ENCODE measurements at regions not wholly inside any gene's neighbourhood (a gene's known extent, or its start where the extent isn't known, plus 50 kb on each side); places are given as distances from the start of the nearest gene placed in this dataset.

DNA sequence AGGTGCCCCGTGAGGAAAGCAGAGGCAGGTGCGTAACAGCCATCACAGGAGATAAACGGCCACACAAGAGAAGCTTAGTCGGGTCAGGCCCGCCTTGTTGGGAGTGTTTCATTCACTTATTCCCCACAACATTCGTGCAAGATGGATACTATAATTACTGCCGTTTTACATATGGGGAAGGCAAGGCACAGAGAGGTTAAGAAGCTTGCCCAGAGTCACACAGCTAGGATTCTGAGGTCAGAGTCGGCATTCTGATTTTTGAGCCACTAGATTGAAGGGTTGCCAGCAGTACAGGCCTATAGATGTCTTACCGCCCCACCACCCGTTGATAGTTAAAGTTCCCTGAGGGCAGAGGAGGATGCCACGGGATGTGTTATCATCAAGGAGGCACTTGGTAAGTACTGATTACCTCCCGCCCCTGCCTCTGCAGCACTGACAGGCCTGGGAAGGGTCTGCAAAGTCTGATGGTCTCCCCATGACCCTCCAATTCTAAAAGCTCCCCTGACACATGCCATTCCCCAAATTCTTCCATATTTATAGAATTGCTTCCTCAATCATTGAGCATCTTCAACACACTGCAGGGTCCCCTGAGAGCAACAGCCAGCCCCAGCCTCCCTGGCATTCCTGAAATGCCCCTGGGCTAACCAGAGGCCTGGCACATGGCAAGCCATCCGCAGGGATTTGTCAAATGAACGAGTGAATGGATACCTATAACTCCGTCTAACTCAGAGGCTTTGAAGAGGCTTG lies 74.7 kb upstream of the CLDN14 start:
- TF ChIP-seq, protein P1, sequence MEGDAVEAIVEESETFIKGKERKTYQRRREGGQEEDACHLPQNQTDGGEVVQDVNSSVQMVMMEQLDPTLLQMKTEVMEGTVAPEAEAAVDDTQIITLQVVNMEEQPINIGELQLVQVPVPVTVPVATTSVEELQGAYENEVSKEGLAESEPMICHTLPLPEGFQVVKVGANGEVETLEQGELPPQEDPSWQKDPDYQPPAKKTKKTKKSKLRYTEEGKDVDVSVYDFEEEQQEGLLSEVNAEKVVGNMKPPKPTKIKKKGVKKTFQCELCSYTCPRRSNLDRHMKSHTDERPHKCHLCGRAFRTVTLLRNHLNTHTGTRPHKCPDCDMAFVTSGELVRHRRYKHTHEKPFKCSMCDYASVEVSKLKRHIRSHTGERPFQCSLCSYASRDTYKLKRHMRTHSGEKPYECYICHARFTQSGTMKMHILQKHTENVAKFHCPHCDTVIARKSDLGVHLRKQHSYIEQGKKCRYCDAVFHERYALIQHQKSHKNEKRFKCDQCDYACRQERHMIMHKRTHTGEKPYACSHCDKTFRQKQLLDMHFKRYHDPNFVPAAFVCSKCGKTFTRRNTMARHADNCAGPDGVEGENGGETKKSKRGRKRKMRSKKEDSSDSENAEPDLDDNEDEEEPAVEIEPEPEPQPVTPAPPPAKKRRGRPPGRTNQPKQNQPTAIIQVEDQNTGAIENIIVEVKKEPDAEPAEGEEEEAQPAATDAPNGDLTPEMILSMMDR (IDR thresholded peaks at IDR 0.05), result no peak
- no peak for TF ChIP-seq POLR2A (IDR thresholded peaks at IDR 0.05)
